ENCODE measurements at regions not wholly inside any gene's neighbourhood (a gene's known extent, or its start where the extent isn't known, plus 50 kb on each side); places are given as distances from the start of the nearest gene placed in this dataset.

GRCh38 chr2:12347066-12347493 is 369.7 kb upstream of the TRIB2 start:
- TF ChIP-seq CTCF (IDR thresholded peaks at IDR 0.05) = no peak
- no peak for TF ChIP-seq POLR2A (IDR thresholded peaks at IDR 0.05)
- no peak for TF ChIP-seq EP300 (IDR thresholded peaks at IDR 0.05)
- no peak for TF ChIP-seq POLR2AphosphoS5 (IDR thresholded peaks at IDR 0.05)
